ENCODE measurements at regions not wholly inside any gene's neighbourhood (a gene's known extent, or its start where the extent isn't known, plus 50 kb on each side); places are given as distances from the start of the nearest gene placed in this dataset.

GRCh38 chr20:22720206-22720605, 135.8 kb upstream of the FOXA2 start:
- no peak for TF ChIP-seq CTCF (IDR thresholded peaks at IDR 0.05 in 2 of 3, conservative IDR thresholded peaks at IDR 0.05 in 1 of 3; ENCODE audit: control insufficient read depth in 2 of 3, extremely low read depth in 1 of 3, insufficient read depth in 1 of 3, low read depth in 3 of 3, low read length in 3 of 3)
- TF ChIP-seq EP300 (IDR thresholded peaks at IDR 0.05; ENCODE audit: borderline replicate concordance in 1 of 2, control insufficient read depth in 1 of 2, low read depth in 2 of 2, low read length in 2 of 2), result no peak
- TF ChIP-seq ZNF24 (IDR thresholded peaks at IDR 0.05), result no peak
- TF ChIP-seq FOXM1 (IDR thresholded peaks at IDR 0.05; ENCODE audit: low read depth, low read length), result no peak

All from GM12878 (cell line).